GM12874 (cell line): ENCODE measurements at regions not wholly inside any gene's neighbourhood (a gene's known extent, or its start where the extent isn't known, plus 50 kb on each side); places are given as distances from the start of the nearest gene placed in this dataset.

Experiments
- TF ChIP-seq, protein P1 (sequence below): IDR thresholded peaks from 2 replicates; pipeline ENCODE4 v1.5.1; 2011; ENCODE audit warnings: low read depth, mild to moderate bottlenecking, control low read depth, low read length, moderate library complexity; ENCODE audit not compliant: insufficient read depth

DNA sequence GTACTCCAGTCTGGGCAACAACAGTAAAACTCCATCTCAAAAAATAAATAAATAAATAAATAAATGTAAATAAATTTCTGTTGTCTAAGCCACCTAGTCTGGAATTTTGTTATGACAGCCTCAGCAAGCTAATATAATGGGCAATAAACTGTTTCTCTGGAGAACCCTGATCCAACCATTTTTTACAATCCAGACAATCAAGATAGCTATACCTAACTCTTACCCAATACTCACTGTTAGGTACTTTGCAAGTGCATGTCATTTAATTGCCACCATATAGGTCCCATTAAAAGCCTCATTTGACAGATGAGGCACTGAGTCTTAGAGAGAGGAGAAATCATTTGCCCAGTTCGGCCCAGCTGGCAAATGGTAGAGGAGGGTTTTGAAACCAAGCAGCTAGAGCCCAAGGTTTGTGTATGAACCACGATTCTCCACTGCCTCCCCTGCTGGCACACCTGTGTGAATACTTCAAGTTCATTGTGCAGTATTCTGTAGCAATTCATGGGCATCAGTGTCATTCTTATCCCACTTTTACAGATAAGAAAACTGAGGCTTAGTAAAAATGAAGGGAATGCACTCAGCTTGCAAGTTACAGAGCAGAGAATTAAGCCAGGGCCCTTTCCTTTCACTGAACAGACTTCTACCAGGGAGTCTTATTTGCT lies 107.0 kb upstream of the UBE2E1 start:
- TF ChIP-seq, protein P1, sequence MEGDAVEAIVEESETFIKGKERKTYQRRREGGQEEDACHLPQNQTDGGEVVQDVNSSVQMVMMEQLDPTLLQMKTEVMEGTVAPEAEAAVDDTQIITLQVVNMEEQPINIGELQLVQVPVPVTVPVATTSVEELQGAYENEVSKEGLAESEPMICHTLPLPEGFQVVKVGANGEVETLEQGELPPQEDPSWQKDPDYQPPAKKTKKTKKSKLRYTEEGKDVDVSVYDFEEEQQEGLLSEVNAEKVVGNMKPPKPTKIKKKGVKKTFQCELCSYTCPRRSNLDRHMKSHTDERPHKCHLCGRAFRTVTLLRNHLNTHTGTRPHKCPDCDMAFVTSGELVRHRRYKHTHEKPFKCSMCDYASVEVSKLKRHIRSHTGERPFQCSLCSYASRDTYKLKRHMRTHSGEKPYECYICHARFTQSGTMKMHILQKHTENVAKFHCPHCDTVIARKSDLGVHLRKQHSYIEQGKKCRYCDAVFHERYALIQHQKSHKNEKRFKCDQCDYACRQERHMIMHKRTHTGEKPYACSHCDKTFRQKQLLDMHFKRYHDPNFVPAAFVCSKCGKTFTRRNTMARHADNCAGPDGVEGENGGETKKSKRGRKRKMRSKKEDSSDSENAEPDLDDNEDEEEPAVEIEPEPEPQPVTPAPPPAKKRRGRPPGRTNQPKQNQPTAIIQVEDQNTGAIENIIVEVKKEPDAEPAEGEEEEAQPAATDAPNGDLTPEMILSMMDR, result no peak

- TF ChIP-seq, protein P1, result no peak
Observed at GRCh38 chr3:23700616-23701015, 105.1 kb upstream of the UBE2E1 start.

DNA sequence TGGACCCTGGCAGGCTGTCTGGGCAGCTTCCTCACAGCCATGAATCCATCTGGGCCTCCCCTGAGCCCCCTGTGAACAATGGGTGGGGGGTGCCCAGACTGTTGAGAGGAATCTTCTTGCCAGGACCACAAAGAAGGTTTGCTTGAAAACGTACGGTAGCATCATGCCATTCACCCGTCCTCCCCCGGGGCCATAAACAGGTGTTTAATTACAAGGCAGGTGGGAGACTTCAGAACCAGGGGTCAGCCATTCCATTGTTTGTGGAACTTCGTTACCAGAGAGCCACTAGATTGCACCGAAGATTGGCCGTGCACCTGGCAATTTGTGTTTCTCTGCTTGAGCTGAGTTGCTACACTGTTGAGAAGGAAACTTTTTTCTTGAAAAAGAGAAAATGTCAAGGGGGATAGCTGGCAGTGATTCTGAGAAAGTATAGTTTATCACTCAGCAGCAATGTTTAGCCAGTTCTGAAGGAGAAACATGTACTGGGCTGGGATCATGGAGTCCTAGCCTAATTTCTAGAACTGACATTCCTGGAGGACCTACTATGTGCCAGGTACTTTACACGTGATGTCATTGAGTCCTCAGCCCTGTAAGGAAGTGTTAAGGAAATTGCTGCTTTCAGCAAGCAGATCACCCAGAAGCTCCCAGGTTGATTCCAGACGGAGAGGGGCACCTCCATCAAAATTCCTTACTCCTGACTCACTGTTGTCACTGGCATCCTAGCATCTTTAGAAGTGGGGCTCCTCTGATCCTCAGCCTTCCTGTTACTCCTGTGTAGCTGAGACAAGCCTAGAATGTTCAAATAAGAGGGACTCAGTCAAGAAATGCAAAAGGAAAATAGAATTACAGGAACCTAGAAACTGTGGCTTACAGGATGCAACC lies 103.8 kb upstream of the UBE2E1 start:
- TF ChIP-seq, protein P1, result no peak

DNA sequence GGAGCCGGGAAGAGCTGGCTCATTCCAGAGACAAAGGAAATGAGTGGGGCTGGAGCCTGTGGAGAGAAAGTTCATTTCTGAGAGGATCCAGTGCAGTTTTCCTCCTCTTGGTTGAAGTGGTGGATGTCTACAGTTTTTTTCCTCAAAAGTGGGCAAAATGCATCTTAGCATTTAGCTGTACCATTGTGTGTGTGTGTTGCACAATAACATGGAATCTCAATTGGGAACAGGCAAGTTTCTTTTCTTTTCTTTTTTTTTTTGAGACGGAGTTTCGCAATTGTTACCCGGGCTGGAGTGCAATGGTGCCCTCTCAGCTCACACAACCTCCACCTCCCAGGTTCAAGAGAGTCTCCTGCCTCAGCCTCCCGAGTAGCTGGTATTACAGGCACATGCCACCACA lies 101.5 kb upstream of the UBE2E1 start:
- TF ChIP-seq, protein P1, result no peak

- TF ChIP-seq, protein P1, result no peak
Observed at GRCh38 chr3:23706111-23706510, 99.6 kb upstream of the UBE2E1 start.

DNA sequence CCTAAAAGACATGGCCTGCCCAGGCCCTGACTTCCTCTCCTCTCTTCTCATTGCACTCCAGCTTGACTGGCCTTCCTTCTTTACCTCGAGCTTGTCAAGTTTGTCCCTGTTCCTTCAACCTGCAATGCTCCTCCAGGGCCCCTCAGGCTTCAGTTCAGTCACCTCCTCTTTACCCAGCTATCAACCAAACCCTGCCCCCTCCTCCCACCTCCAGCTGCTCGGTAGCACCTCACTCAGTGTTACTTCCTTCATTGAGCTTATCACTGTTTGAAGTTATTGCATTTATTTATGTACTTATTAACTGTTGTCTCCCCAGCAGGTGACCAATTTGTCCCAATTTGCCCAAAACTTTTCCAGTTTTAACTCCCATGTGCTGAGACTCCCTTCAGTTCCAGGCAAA lies 95.8 kb upstream of the UBE2E1 start:
- TF ChIP-seq, protein P1, result no peak

DNA sequence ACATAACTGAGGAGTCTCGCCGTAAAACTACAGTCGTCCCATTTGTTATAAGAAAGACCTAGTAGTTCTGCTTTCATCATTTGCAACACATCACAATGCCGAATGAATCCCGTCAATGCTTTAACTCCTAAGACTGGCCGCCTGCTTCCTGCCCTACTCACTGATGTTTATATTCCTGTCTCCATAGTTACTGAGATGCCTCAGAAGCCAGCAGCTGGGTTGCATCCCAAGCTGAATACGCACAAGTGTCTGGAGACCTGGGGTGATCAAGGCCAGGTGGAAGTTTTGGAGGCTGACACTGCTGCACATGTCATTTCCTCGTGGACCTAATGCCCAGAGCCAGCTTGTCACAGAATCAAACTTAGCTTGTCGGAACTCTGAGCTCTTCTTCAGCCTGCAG lies 95.2 kb upstream of the UBE2E1 start:
- TF ChIP-seq, protein P1, result no peak
